ENCODE measurements at regions not wholly inside any gene's neighbourhood (a gene's known extent, or its start where the extent isn't known, plus 50 kb on each side); places are given as distances from the start of the nearest gene placed in this dataset.
"Not testable (repeated sequence)": the region's sequence is repeated elsewhere in the genome, so short reads cannot be mapped to it uniquely, and the experiment has no call there.

DNA sequence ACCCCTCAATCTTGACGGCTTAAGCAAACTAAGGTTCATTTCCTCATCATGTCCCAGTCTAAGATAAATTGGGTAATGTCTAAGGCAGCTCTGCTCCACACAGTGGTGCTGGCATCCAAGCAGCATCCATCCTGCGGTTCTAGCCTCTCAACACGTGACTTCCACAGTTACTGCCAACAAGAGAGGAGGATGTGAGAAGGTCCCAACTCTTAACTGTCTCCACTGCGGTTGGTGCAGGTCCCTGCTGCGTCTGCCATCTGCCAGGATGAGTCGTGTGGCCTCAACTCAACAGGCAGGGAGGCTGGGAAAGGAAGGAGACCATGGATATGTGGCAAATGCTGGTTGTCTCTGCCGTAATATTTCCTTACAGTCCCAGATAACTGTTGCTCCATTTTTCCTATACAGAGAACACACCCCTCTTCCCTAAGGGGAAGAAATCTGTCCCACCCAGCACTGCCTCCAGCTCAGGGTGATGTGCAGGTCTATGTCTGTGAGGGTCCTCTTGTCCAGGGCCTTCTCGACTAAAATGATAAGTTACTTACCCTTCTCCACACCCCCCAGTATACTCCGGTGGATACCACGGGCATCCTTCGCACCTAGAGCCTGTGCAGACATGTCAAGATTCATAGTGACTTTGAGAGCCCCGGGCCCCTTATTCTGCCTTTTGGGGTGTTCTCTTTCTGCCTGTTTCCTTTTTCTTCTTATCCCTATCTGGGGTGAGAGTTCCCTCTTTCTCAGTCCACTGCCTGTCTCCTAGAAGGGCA is 64.7 kb downstream of the KCNJ18 start:
- Histone ChIP-seq H3K27ac (no peak overlapping the region), H2AFZ (replicated peaks) (no peak overlapping the region), H4K20me1 (ENCODE audit: low read depth) (no peaks in the 10 kb centered on the region), H3K36me3 (no peaks in the 10 kb centered on the region), H3K9me3 (ENCODE audit: low read depth) (peaks cover 7% of the 10 kb centered on the region), H3K4me2 (no peak overlapping the region), H3K79me2 (ENCODE audit: low read depth) (no peaks in the 10 kb centered on the region), H3K4me3 (no peak overlapping the region), H3K4me1 (no peaks in the 10 kb centered on the region), H3F3A (ENCODE audit: low read depth) (no peaks in the 10 kb centered on the region), H3K9ac (no peak overlapping the region), H3K27me3 (no peaks in the 10 kb centered on the region)
- Mint-ChIP-seq H3K36me3 (no peaks in the 10 kb centered on the region), H3K27ac (no peak overlapping the region), H3K9me3 (peaks cover 29% of the 10 kb centered on the region), H3K4me1 (no peaks in the 10 kb centered on the region), H3K27me3 (ENCODE audit: insufficient read depth, low read depth) (no peaks in the 10 kb centered on the region), H3K4me3 (no peak overlapping the region)
- DNase-seq (ENCODE audit: low spot score): no peak
- TF ChIP-seq EZH2phosphoT487 (IDR thresholded peaks at IDR 0.05) (no peak), EZH2 (IDR thresholded peaks at IDR 0.05) (no peak), CTCF (IDR thresholded peaks at IDR 0.05) (no peak)

GRCh38 chr17:21759636-21760035 is 67.3 kb downstream of the KCNJ18 start:
- H3K4me3 ChIP-seq; H3K79me2 ChIP-seq (ENCODE audit: low read depth); H3K36me3 Mint-ChIP-seq; H3K4me1 Mint-ChIP-seq; H2AFZ ChIP-seq (replicated peaks); H3K4me1 ChIP-seq; H3K9me3 ChIP-seq (ENCODE audit: low read depth); H3F3A ChIP-seq (ENCODE audit: low read depth); H3K27ac ChIP-seq; H3K36me3 ChIP-seq; DNase-seq (ENCODE audit: low spot score); H3K9ac ChIP-seq; H3K27me3 ChIP-seq; H3K27me3 Mint-ChIP-seq (ENCODE audit: insufficient read depth, low read depth); H3K4me3 Mint-ChIP-seq; H4K20me1 ChIP-seq (ENCODE audit: low read depth); H3K4me2 ChIP-seq; H3K27ac Mint-ChIP-seq: not testable (repeated sequence)
- peaks cover 37% of the 10 kb centered on the region for H3K9me3 Mint-ChIP-seq

GRCh38 chr17:21763738-21764340 is 71.5 kb downstream of the KCNJ18 start:
- not testable (repeated sequence) for DNase-seq (ENCODE audit: low spot score); H3K27me3 Mint-ChIP-seq (ENCODE audit: insufficient read depth, low read depth); H3K27me3 ChIP-seq; H3K27ac ChIP-seq; H3K36me3 ChIP-seq; H3K9ac ChIP-seq; H3K4me3 ChIP-seq; H3K4me3 Mint-ChIP-seq; H3K4me2 ChIP-seq; H3K4me1 Mint-ChIP-seq; H3F3A ChIP-seq (ENCODE audit: low read depth); H3K36me3 Mint-ChIP-seq; H4K20me1 ChIP-seq (ENCODE audit: low read depth); H2AFZ ChIP-seq (replicated peaks); H3K4me1 ChIP-seq; H3K27ac Mint-ChIP-seq; H3K79me2 ChIP-seq (ENCODE audit: low read depth); H3K9me3 ChIP-seq (ENCODE audit: low read depth)
- peaks cover 48% of the 10 kb centered on the region for H3K9me3 Mint-ChIP-seq

GRCh38 chr17:21765651-21766290 is 73.4 kb downstream of the KCNJ18 start:
- not testable (repeated sequence) for H3K27me3 ChIP-seq; H3K27ac Mint-ChIP-seq; H3F3A ChIP-seq (ENCODE audit: low read depth); DNase-seq (ENCODE audit: low spot score); H4K20me1 ChIP-seq (ENCODE audit: low read depth); H3K9me3 ChIP-seq (ENCODE audit: low read depth); H3K4me3 ChIP-seq; H3K27ac ChIP-seq; H3K4me1 ChIP-seq; H3K79me2 ChIP-seq (ENCODE audit: low read depth); H2AFZ ChIP-seq (replicated peaks); H3K9ac ChIP-seq; H3K4me3 Mint-ChIP-seq; H3K27me3 Mint-ChIP-seq (ENCODE audit: insufficient read depth, low read depth); H3K36me3 ChIP-seq; H3K36me3 Mint-ChIP-seq; H3K4me2 ChIP-seq; H3K4me1 Mint-ChIP-seq
- H3K9me3 Mint-ChIP-seq: peaks cover 46% of the 10 kb centered on the region

GRCh38 chr17:21766565-21766964 is 74.2 kb downstream of the KCNJ18 start:
- H3K4me1 Mint-ChIP-seq; H3K27me3 ChIP-seq; H3K27ac ChIP-seq; H2AFZ ChIP-seq (replicated peaks); H3K36me3 ChIP-seq; H3K36me3 Mint-ChIP-seq; H3K9ac ChIP-seq; H3F3A ChIP-seq (ENCODE audit: low read depth); H3K4me2 ChIP-seq; DNase-seq (ENCODE audit: low spot score); H3K27me3 Mint-ChIP-seq (ENCODE audit: insufficient read depth, low read depth); H3K27ac Mint-ChIP-seq; H3K4me3 Mint-ChIP-seq; H3K9me3 ChIP-seq (ENCODE audit: low read depth); H3K4me3 ChIP-seq; H3K79me2 ChIP-seq (ENCODE audit: low read depth); H3K4me1 ChIP-seq; H4K20me1 ChIP-seq (ENCODE audit: low read depth): not testable (repeated sequence)
- H3K9me3 Mint-ChIP-seq: peaks cover 46% of the 10 kb centered on the region

- not testable (repeated sequence) for H4K20me1 ChIP-seq (ENCODE audit: low read depth); H3F3A ChIP-seq (ENCODE audit: low read depth); H3K4me2 ChIP-seq; H3K4me3 Mint-ChIP-seq; H2AFZ ChIP-seq (replicated peaks); H3K9ac ChIP-seq; H3K27ac ChIP-seq; H3K9me3 ChIP-seq (ENCODE audit: low read depth); H3K4me1 ChIP-seq; H3K4me3 ChIP-seq; DNase-seq (ENCODE audit: low spot score); H3K27me3 Mint-ChIP-seq (ENCODE audit: insufficient read depth, low read depth); H3K36me3 Mint-ChIP-seq; H3K36me3 ChIP-seq; H3K27me3 ChIP-seq; H3K79me2 ChIP-seq (ENCODE audit: low read depth); H3K4me1 Mint-ChIP-seq; H3K27ac Mint-ChIP-seq
- peaks cover 44% of the 10 kb centered on the region for H3K9me3 Mint-ChIP-seq
These were observed 75.1 kb downstream of the KCNJ18 start for GRCh38 chr17:21767162-21768156.
